Mesenchymal stem cell (in vitro differentiated cells and primary cell): ENCODE measurements at regions not wholly inside any gene's neighbourhood (a gene's known extent, or its start where the extent isn't known, plus 50 kb on each side); places are given as distances from the start of the nearest gene placed in this dataset.
A peak's percentile ranks its signal among the peaks of the same experiment; 100 is the strongest.

Experiments
- DNase-seq: peaks from one replicate; pipeline ENCODE4 v3.0.0-alpha.2; 2013
- H2AFZ ChIP-seq: one replicate; pipeline ENCODE4 v1.6.1; 2013; ENCODE audit warnings: low read depth, mild to moderate bottlenecking, control low read depth, inconsistent platforms, low read length, moderate library complexity
- H2AK5ac ChIP-seq: 2 replicates; pipeline ENCODE4 v1.6.1; 2013; ENCODE audit warnings: low read length, moderate library complexity, mild to moderate bottlenecking, inconsistent platforms; ENCODE audit not compliant: severe bottlenecking
- H2BK120ac ChIP-seq: one replicate; pipeline ENCODE4 v1.6.1; 2013; ENCODE audit warnings: low read depth, mild to moderate bottlenecking, inconsistent platforms, low read length, moderate library complexity
- H2BK12ac ChIP-seq, 2 experiments: one replicate each; pipeline ENCODE4 v1.6.1; 2013; ENCODE audit warnings: inconsistent platforms in 2 of 2, low read length in 2 of 2, mild to moderate bottlenecking in 2 of 2, moderate library complexity in 2 of 2, control low read depth in 1 of 2
- H2BK15ac ChIP-seq: one replicate; pipeline ENCODE4 v1.6.1; 2013; ENCODE audit warnings: mild to moderate bottlenecking, low read depth, inconsistent platforms; ENCODE audit not compliant: poor library complexity, severe bottlenecking
- H2BK5ac ChIP-seq: 2 replicates; pipeline ENCODE4 v1.6.1; 2013; ENCODE audit warnings: low read depth, mild to moderate bottlenecking, low read length, control low read depth, inconsistent platforms; ENCODE audit not compliant: poor library complexity, severe bottlenecking
- H3K14ac ChIP-seq, 2 experiments: one replicate each; pipeline ENCODE4 v1.6.1; 2013; ENCODE audit warnings: inconsistent platforms in 2 of 2, low read length in 2 of 2, control low read depth in 1 of 2, mild to moderate bottlenecking in 1 of 2, moderate library complexity in 1 of 2
- H3K18ac ChIP-seq, 2 experiments: one replicate each; pipeline ENCODE4 v1.6.1; 2013; ENCODE audit warnings: inconsistent platforms in 2 of 2, low read length in 2 of 2, control low read depth in 1 of 2, low read depth in 1 of 2, mild to moderate bottlenecking in 1 of 2
- H3K23ac ChIP-seq, 2 experiments: one replicate each; pipeline ENCODE4 v1.6.1; 2013; ENCODE audit warnings: inconsistent platforms in 2 of 2, low read length in 2 of 2, mild to moderate bottlenecking in 2 of 2, moderate library complexity in 2 of 2, control low read depth in 1 of 2
- H3K27ac ChIP-seq: 2 replicates; pipeline ENCODE4 v1.5.1; 2013; ENCODE audit warnings: mild to moderate bottlenecking, moderate library complexity, low read length, control low read depth, inconsistent platforms; ENCODE audit not compliant: poor library complexity, severe bottlenecking
- H3K27me3 ChIP-seq, 2 experiments: 2 replicates each; pipeline versions ENCODE4 v1.6.1 to v1.7.0; 2013; ENCODE audit warnings: low read length in 2 of 2, mild to moderate bottlenecking in 2 of 2, moderate library complexity in 2 of 2, control low read depth in 1 of 2, inconsistent platforms in 1 of 2; ENCODE audit not compliant: control insufficient read depth in 1 of 2, insufficient read depth in 1 of 2
- H3K36me3 ChIP-seq, 2 experiments: 2 replicates each; pipeline versions ENCODE4 v1.6.1 to v1.7.0; 2013; ENCODE audit warnings: low read length in 2 of 2, control low read depth in 1 of 2, inconsistent platforms in 1 of 2, low read depth in 1 of 2, mild to moderate bottlenecking in 1 of 2; ENCODE audit not compliant: insufficient read depth in 2 of 2, control insufficient read depth in 1 of 2
- H3K4ac ChIP-seq, 2 experiments: one replicate each; pipeline ENCODE4 v1.6.1; 2013; ENCODE audit warnings: inconsistent platforms in 2 of 2, low read length in 2 of 2, mild to moderate bottlenecking in 2 of 2, moderate library complexity in 2 of 2, control low read depth in 1 of 2, low read depth in 1 of 2
- H3K4me1 ChIP-seq: 2 replicates; pipeline ENCODE4 v1.6.1; 2013; ENCODE audit warnings: low read depth, low read length, control low read depth; ENCODE audit not compliant: control insufficient read depth, insufficient read depth
- H3K4me2 ChIP-seq: 2 replicates; pipeline ENCODE4 v1.6.1; 2013; ENCODE audit warnings: low read length, mild to moderate bottlenecking, inconsistent platforms; ENCODE audit not compliant: poor library complexity, severe bottlenecking
- H3K4me3 ChIP-seq, 2 experiments: 2 replicates each; pipeline versions ENCODE4 v1.5.1 to v1.7.0; 2013; ENCODE audit warnings: low read length in 2 of 2, mild to moderate bottlenecking in 2 of 2, control low read depth in 1 of 2, low read depth in 1 of 2; ENCODE audit not compliant: insufficient read depth in 1 of 2
- H3K79me1 ChIP-seq: replicated peaks from 2 replicates; pipeline ENCODE4 v1.6.1; 2013; ENCODE audit warnings: mild to moderate bottlenecking, control low read depth, low read length, inconsistent platforms; ENCODE audit not compliant: poor library complexity, severe bottlenecking
- H3K9ac ChIP-seq: 2 replicates; pipeline ENCODE4 v1.7.0; 2013; ENCODE audit warnings: mild to moderate bottlenecking, low read length, moderate library complexity
- H3K9me3 ChIP-seq: 2 replicates; pipeline ENCODE4 v1.7.0; 2013; ENCODE audit warnings: mild to moderate bottlenecking, low read length; ENCODE audit not compliant: control insufficient read depth
- H4K8ac ChIP-seq: one replicate; pipeline ENCODE4 v1.6.1; 2013; ENCODE audit warnings: inconsistent platforms, mild to moderate bottlenecking, low read length, moderate library complexity
- H4K91ac ChIP-seq: one replicate; pipeline ENCODE4 v1.6.1; 2013; ENCODE audit warnings: mild to moderate bottlenecking, low read length, inconsistent platforms
- WGBS: methylation state at CpG from one replicate; pipeline ENCODE4 v1.1.7; 2013; ENCODE audit warnings: mixed read lengths; 5-methylcytosine and 5-hydroxymethylcytosine counted together

GRCh38 chr4:41339812-41340809 is 83.4 kb downstream of the UCHL1 start:
- Histone ChIP-seq H3K27ac (no peak overlapping the region), H4K8ac (no peak overlapping the region), H3K23ac (no peak overlapping the region), H3K4ac (no peak overlapping the region), H3K36me3 (no peaks in the 10 kb centered on the region), H3K18ac (no peak overlapping the region), H2AK5ac (no peak overlapping the region), H2BK120ac (no peak overlapping the region), H3K4me1 (no peaks in the 10 kb centered on the region), H3K4me2 (no peak overlapping the region), H3K9ac (peak overlapping the region; percentile 67), H4K91ac (no peak overlapping the region), H3K9me3 (no peaks in the 10 kb centered on the region), H3K4me3 (no peak overlapping the region), H2BK15ac (no peak overlapping the region), H2BK12ac (no peak overlapping the region), H3K14ac (no peak overlapping the region), H3K27me3 (no peaks in the 10 kb centered on the region), H3K79me1 (no peaks in the 10 kb centered on the region), H2AFZ (no peak overlapping the region), H2BK5ac (no peak overlapping the region)
- DNase-seq: peak; percentile 67
- WGBS: 80% methylated on average over 8 of the region's 10 CpGs

DNA sequence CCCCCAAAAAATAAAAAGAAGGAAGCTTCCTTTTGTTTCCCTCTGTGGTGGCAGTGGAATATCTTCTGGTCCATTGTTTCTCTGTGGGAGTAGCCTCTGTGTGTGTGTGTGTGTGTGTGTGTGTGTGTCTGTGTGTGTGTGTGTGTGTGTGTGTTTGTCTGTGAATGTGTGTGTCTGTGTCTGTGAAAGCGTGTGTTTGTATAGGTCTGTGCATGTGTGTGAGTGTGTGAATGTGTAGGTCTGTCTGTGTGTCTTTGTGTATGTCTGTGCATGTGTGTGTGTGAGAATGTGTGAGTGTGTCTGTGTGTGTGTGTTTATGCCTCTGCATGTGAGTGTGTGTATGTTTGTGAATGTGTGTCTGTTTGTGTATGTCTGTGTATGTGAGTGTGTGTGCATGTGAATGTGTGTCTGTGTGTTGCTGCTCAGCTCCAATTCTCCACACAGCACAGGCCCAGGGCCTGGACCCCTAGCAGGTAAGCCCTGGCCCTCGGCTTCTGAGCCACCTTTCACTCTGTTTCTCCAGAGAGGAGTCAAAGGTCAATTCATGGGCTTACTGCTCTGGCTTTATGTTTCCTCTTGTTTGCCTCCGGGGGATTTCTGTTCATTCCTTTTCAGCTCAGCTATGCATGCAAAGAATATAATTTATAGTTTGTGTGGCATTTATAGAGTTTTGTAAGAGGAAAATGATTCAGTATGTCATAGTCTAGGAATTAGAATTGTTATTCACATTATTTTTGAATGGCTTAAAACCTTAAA is 89.8 kb downstream of the UCHL1 start:
- Histone ChIP-seq H3K23ac (peak overlapping the region in 1 of 2 experiments; percentile 90), H4K8ac (peak overlapping the region; percentile 67), H3K4ac (peak overlapping the region in 1 of 2 experiments; percentile 74), H3K9ac (no peak overlapping the region), H2BK5ac (no peak overlapping the region), H3K79me1 (no peaks in the 10 kb centered on the region), H4K91ac (peak overlapping the region; percentile 19), H3K27me3 (no peaks in the 10 kb centered on the region), H2AK5ac (no peak overlapping the region), H2BK15ac (no peak overlapping the region), H3K27ac (no peak overlapping the region), H2BK12ac (peak overlapping the region in 1 of 2 experiments; percentile 89), H3K4me2 (no peak overlapping the region), H3K14ac (peak overlapping the region in 1 of 2 experiments; percentile 89), H2AFZ (peak overlapping the region; percentile 47), H3K36me3 (no peaks in the 10 kb centered on the region), H3K18ac (peak overlapping the region; percentile 10 to 40), H3K4me1 (no peaks in the 10 kb centered on the region), H3K4me3 (no peak overlapping the region), H3K9me3 (no peaks in the 10 kb centered on the region), H2BK120ac (no peak overlapping the region)
- 36% methylated on average over 2 of the region's 3 CpGs for WGBS
- peak; percentile 55 for DNase-seq

DNA sequence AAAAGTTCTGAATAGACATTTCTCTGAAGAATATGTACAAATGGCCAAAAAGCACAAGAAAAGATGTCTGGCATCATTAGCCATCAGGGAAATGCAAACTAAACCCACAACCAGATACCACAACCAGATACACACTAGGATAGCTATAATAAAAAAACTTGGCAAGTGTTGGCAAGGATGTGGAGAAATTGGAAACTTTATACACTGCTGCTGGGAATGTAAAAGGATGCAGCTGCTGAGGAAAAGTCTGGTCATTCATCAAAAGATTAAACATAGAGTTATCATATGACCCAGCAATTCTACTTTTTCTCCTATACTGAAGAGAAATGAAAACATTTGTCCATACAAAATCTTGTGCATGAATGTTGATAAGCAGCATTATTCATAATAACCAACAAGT is 92.3 kb downstream of the UCHL1 start:
- Histone ChIP-seq H4K8ac (no peak overlapping the region), H3K36me3 (no peaks in the 10 kb centered on the region), H3K9ac (no peak overlapping the region), H3K4me2 (no peak overlapping the region), H3K4me3 (no peak overlapping the region), H2BK5ac (no peak overlapping the region), H3K27me3 (no peaks in the 10 kb centered on the region), H2AK5ac (no peak overlapping the region), H2BK15ac (no peak overlapping the region), H3K18ac (no peak overlapping the region), H3K9me3 (no peaks in the 10 kb centered on the region), H2BK120ac (no peak overlapping the region), H2AFZ (no peak overlapping the region), H3K27ac (no peak overlapping the region), H3K4ac (no peak overlapping the region), H3K23ac (no peak overlapping the region), H3K14ac (no peak overlapping the region), H3K4me1 (no peaks in the 10 kb centered on the region), H3K79me1 (no peaks in the 10 kb centered on the region), H4K91ac (no peak overlapping the region), H2BK12ac (no peak overlapping the region)
- DNase-seq: no peak
